ENCODE measurements at regions not wholly inside any gene's neighbourhood (a gene's known extent, or its start where the extent isn't known, plus 50 kb on each side); places are given as distances from the start of the nearest gene placed in this dataset.

DNA sequence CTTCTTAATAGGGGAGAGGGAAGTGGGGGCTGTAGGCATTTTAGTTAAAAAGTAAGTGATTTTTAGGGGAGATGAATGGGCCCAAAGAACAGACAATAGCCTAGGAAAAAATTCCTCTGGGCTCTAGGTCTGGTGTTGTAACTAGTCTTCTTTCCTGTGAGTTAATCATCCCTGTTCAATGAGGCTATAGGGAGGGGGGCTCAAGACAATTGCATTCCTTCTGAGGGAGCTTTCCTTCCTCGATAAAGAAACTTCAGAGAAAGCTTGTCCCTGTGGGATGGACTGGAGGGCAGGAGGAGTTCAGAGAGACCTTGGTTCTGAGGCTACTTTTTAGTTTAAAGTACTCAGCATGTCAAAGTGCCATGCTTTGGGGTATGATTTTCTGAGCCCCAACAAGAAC lies 127.2 kb downstream of the BBS10 start:
- DNase-seq (ENCODE audit: low read depth in 2 of 2) = no peak

DNA sequence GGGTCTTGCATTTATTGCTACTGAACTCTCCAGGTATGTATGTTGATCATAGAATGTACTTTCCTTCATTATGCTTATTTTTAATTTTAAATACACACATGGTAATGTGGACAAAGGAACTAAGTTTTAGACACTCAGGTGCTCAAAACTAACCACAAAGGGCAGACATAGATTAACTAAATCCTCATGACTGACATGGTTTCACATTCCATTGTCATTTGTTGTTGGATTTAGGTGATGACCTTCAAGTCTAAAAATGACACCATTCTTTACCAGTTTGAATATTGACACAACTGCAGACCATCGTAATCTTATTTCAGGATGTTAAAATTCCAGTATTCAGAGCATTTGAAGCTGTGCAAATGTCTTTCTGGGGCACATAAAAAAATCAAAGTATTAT lies 128.4 kb downstream of the BBS10 start:
- no peak for DNase-seq (ENCODE audit: low read depth in 2 of 2)

DNA sequence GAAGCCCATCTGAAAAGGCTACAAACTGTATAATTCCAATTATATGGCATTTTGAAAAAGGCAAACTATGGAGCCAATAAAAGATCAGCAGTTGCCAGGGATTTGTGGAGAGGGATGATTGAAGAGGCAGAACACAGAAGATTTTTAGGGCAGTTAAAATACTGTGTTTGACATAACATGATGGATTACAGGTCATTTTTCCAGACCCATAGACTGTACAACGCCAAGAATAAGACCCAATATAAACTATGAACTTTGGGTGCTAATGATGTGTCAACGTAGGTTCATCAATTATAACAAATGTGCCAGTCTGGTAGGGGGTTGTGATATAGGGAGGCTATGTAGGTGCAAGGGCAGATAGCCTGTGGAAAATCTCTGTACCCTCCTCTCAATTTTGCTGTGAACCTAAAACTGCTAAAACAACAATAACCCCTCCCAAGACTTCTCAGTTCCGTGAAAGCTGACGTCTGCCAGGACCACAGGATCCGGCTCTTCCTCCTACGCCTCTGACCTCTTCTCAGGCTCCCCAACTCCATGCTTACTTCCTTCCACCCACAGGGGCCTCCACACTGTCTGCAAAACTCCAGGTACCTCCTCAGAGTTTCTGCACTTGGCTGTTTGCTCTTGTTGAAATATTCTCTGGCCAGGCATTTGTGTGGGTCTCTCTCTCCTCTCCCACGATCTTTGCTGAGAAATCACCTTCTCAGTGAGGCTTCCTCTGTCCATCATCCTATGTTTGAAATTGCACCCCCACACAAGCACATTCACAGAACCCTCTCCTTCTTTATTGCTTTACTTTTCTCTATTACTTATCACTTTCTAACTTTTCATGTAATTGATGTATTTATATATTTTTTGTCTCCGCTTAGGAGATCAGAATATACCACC lies 131.4 kb downstream of the BBS10 start:
- DNase-seq (ENCODE audit: low read depth in 2 of 2) = no peak

DNA sequence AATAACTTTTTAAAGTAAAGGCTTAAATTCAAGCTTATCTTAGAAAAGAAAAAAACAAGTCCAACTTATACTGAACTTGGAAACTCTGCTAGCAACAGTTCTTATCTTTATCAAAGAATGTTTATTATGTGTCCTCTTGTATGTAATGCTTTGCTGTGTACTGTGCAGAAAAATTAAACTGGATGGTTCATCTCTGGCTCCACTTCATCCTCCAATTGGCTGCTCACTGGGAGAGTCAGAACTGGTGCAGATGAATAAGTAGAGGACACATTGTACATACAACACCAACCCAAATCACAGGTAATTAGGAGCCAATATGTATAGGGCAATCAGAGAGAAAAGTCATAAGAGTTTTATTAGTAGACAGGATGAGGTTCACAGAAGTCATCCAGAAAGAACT lies 123.6 kb upstream of the NAP1L1 start:
- no peak for DNase-seq (ENCODE audit: low read depth in 2 of 2)

DNA sequence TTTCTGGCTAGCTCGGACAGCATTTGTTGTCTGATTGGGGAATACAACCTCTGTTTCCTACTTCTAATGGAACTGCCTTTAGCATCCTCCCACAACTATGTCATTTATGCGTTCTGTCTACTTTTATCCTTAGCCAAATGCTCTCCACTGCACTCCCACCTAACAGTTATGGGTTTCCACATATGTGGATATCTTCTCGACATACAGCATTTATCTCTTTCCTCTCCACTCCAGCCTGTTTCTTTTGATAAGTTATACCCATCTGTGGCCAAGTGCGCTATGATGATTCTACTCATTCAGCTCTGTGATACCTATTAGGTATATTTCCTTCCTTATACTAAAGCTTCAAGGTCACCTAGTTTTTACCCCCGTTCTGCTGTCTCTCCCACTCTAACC lies 122.2 kb upstream of the NAP1L1 start:
- no peak for DNase-seq (ENCODE audit: low read depth in 2 of 2)

DNA sequence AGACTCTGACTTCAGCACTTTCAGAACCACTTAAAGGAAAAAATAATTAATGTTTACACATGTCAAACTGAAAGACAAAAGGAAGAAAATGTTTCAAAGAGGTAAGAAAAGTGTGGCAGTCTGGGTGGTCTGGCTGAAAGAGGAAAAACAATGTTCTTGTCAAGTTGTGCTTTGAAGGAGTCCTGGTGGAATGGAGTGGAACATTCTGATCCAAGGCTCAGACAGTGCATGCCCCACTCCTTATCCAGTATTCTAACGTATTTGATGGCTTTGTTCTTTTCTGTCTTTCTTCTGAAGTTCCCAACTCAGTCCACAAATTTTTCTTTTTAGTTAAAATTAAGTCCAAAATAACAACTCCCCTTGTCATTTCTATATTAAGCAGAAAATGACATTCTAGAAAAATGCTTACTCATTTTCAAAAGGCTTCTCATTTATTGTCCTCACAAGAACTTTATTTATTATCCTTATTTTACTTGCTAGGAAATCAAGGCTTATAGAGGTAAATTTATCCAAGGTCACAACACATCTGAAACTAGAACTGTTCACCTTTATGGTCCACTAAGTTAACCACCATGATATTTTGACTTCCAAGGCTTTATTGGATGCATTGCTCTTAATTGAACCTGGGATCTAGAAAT lies 121.7 kb upstream of the NAP1L1 start:
- DNase-seq (ENCODE audit: low read depth in 2 of 2) = no peak

DNA sequence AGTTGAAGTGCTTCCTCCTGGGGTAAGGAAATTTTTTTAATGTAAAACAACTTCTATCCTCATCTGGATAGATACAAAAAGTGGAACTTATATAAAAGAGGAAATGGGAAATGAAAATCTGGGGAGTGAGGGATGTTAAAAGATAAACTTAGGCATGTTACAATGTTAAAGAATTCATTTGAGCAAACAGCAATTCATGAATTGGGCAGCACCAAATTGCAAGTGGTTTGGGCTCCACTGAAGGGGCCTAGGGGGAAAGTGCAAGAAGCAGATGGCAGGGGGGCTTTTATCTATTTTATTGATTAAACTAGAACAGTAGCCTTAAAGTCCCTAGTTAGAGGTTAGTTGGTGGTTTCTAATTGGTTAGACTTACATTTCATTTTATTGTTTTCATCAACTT lies 118.1 kb upstream of the NAP1L1 start:
- no peak for DNase-seq (ENCODE audit: low read depth in 2 of 2)

DNA sequence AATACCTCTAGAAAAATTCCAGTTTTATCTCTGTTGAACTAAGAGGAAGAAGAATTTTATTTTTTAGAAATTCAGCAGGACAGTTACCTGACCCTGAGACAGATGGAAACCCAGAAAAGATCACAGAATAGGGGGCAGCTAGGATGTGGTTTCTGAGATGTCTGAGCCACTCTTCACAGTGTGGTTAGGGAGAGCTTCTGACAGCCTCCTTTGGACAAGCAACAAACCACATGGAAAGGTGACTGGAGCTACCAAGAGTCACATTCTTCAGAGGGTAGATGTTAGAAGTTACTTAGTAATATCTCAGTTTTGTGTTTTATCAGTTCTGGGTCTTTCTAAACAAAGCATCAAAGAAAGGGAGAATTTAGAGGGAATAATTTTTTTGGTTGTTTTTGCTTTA lies 117.3 kb upstream of the NAP1L1 start:
- no peak for DNase-seq (ENCODE audit: low read depth in 2 of 2)

DNA sequence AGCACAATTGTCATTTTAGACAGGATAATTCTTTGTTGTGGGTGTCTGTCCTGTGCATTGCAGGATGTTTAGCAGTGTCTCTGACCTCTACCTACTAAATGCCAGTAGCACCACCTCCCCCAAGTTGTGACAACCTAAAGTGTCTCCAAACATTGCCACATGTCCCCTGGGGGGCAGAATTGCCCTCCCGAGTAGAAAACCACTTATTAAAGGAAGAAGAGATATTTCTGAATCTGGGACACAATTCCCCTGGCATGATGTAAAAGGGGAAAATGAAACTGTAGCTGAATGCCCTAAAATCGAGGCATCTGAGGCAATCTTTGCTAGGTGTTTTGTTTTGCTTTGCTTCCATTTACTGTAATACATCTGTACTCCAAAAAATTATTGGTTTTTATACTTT lies 116.8 kb upstream of the NAP1L1 start:
- no peak for DNase-seq (ENCODE audit: low read depth in 2 of 2)

DNA sequence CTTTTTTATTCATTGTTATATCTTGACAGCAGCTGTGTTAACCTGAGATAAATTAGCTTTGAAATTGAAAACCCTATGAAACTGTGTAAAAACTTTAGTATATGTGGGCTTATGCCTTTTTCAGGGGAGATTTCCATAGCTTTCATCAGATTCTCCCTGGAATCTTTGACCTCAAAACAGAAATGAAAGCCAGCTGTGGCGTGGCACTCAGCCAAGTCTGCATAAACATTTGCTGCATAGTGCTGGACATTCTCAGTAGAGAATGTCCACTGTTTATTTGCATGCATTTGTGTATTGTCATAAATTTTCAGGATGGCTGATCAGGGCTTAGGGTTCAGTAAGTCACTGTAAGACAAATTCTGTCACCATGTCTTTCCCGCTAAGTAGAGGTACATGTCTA lies 115.3 kb upstream of the NAP1L1 start:
- DNase-seq (ENCODE audit: low read depth in 2 of 2) = peak; percentile 33 to 35

DNA sequence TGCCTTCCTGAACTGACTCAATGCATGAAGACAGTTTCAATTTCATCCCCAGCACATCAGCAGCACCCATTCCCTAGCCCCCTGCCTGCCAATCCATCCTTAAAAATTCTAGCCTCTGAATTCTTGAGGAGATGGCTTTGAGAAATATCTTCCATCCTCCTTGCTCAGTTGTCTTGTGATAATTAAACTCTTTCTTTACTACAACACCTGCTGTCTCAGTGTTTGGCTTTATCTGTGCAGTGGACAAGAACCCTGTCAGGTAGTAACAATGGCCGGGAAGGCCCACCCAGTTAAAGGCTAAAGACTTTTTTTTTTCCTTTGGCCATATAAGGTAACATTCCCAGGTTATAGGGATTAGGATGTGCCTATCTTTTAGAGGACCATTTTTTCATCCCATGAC lies 114.4 kb upstream of the NAP1L1 start:
- no peak for DNase-seq (ENCODE audit: low read depth in 2 of 2)

DNA sequence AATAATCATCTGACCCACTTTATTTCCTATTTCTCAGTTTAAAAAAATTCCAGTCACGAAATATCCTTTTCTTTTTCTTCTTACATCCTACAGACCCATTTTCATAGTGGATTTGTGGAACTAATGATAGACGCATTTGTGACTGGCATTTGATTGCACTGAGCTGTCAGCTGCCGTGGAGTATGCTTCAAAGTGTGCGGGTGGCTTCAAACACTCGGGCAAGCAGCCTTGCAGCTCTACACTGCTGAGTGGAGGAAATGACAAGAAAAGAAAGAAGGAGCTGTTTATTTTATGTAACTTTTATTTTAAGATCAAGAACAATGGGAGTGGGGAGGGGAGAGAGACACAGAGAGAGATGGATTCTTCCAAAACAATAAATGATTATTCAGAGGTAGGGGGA lies 112.8 kb upstream of the NAP1L1 start:
- no peak for DNase-seq (ENCODE audit: low read depth in 2 of 2)

DNA sequence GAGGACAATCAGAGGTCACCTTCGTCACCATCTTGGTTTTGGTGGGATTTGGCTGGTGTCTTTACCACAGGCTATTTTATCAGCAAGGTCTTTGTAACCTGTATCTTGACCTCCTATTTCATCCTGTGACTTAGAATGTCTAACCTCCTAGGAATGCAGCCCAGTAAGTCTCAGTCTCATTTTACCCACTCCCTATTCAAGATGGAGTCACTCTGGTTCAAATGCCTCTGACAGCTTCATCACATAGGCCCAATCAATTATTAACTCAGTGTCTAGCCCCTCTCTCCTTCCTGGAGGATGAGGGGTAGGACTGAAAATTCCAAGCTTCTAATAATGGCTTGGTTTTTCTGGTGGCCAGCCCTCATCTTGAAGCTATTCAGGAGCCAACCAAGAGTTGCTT lies 111.4 kb upstream of the NAP1L1 start:
- no peak for DNase-seq (ENCODE audit: low read depth in 2 of 2)

DNA sequence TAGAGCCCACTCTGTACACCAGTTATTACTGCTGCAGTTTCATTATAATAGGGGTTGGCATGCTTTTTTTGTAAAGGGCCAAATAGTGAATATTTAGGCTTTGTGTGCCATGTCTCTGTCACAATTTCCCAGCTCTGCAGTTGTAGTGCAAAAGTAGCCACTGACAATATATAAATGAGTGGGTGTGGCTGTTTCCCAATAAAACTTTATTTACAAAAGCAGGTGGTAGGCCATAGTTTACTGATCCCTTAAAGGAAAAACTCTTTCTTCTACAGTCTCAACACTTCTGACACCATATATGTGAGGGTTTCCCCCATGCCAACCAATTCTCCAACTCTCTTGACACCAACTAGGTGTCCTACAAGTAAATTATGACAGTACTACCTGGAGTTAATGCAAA lies 110.2 kb upstream of the NAP1L1 start:
- no peak for DNase-seq (ENCODE audit: low read depth in 2 of 2)

DNA sequence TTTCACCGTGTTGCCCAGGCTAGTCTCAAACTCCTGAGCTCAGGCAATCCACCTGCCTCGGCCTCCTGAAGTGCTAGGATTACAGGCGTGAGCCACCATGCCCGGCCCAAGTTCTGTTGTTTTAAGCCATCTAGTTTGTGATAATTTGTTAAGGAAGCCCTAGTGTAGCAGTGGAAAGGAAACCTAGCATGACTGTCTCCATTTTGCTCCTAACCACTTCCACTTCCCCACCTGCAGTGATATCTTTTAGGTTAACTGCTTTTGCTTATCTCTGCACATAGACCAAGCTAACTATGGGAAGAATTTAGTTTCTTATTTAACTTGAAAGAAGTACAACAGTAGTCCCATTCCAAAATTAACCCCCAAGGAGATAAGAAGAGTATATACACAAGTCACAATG lies 109.5 kb upstream of the NAP1L1 start:
- DNase-seq (ENCODE audit: low read depth in 2 of 2) = no peak

DNA sequence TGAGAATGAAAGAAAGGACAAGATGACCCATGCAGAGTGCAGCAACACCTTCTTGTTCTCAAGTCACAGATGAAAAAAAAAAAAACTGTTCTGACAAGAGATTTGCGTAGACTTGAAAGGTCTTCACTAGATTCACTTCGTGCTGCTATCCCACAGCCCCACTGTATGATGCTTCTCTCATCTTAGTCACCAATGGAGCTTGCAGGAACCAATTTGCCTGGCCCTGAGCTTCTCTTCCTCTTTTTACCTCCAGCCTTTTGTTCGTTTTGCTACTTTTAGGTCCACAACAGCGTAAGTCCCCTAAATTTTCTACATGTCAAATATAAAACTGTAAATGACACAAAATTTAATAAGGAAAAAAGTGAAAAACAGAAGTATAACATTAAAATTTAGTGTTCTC lies 107.9 kb upstream of the NAP1L1 start:
- DNase-seq (ENCODE audit: low read depth in 2 of 2) = no peak

DNA sequence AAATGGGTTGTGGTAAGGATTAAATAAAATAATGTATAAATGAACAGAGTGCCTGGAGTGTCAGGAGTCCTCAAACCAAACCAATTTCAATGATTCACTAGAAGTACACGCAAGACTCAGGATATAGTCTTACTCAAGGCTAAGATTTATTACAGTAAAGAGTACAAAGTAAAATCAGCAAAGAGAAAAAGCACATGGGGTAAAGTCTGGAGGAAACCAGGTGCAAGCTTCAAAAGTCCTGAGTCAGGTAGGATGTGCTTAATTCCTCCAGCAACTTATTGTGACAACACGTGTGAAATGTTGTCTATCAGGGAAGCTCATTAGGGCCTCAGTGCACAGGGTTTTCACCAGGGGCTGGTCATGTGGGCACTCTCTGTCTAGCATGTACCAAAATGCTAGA lies 105.8 kb upstream of the NAP1L1 start:
- DNase-seq (ENCODE audit: low read depth in 2 of 2) = no peak

DNA sequence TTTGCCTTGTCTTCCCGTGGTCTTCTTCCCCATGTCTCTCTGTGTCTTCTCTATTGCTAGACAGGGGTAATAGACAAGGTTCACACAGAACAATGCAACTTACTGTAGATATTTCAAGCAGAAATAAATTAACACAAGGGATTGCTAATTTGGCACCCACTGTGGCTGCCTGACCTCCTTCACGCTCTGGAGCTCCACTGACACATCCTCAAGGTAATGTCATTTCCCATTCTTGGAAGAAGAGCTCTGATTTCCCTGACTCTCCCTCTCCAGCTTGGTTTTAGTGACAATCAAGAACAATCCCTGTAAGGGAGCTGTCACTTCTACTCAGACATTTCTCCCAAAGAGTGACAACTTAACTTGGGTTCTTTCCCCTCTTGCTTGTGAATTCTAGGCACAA lies 105.4 kb upstream of the NAP1L1 start:
- DNase-seq (ENCODE audit: low read depth in 2 of 2) = no peak

DNA sequence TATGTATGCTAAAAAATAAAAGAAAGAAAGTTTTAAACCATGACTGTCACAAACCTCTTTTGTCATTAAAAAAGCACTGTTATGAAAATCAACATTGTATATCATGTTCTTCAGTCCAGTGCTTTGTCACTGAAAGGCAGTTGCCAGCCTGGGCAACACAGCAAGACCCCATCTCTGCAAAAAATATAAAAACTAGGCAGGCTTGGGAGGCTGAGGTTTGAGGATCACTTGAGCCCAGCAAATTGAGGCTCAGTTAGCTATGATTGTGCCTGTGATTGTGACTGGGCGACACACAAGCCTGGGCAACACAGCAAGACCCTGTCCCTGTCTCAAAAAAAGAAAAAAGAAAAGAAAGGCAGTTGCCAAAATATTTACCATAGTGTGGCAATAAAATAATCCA lies 102.7 kb upstream of the NAP1L1 start:
- DNase-seq (ENCODE audit: low read depth in 2 of 2) = no peak

DNA sequence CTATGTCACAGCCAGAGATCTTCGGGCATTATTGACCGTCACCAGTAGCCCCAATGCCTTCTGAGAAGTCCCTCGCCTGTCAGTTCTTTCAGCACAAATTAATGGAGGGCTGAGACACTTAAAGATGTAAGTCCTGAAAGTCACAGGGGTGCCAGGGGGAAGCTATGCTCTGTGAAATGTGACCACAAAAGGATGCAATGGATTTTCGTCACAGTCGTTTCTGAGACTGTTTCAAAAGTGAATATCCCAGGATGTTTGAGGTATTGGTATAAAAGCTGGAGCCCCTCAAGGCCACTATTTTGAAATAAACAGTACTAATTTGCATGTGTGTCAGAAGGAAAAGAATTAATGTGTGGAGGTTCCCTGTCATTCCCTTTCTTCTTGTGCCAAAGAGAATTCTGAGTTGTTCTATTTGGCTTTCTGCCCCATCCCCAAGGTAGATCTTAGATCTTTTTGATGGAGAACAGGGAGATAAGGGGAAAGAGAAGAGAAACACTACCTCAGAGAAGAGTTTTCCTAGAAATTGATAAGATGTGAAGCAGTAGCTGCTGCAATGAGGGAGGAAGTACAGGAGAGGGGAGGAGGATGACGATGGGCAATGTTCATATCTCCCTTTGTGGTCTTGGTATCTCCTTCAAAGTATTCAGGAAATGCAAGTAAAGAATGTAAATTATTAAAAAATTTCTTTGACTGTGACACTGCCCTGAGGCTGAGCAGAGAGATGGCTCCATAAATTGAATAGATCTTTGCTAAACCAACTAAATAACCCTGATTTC lies 101.8 kb upstream of the NAP1L1 start:
- DNase-seq (ENCODE audit: low read depth in 2 of 2) = no peak

DNA sequence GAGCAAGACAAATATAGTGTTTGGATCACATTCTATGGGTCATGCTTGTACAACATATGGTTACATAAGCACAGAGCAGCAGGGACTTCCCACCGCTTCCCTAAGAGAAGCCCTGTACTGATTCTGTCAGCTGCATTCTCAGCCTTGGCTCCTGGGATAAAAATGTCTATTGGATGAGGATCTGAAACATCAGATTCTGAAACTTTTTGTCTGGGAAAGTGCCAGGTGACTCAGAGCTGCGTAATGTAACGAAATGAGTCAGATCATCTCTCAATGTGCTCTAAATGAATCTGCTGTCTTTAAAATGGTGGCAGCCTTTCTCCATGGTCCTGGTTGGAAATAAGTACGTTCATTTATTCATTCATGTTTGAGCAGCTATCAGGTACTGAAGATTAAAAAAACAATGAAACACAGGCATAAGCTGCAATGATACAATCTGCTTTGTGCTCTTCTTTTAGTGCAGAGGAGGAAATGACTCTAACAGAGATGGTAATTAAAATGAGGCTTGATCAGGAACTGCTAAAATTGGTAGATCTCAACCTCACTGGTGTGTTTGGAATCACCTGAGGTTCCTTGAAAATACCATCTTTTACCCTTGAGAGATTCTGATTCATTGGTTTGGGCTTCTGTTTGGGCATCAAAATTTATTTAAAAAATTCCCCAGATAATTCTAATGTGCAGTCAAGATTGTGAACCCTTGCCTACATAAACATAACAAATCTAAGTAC lies 99.1 kb upstream of the NAP1L1 start:
- peak; percentile 97 to 98 for DNase-seq (ENCODE audit: low read depth in 2 of 2)
